Right cardiac atrium (tissue), 5 donors: ENCODE measurements at regions not wholly inside any gene's neighbourhood (a gene's known extent, or its start where the extent isn't known, plus 50 kb on each side); places are given as distances from the start of the nearest gene placed in this dataset.

Experiments
- ATAC-seq, 2 donors: fragments of 200-7000 bp; cut with Tn5 transposase; one replicate each; pipeline versions ENCODE4 v1.8.0 to v1.9.1; 2020; ENCODE audit warnings: moderate library complexity in 2 of 2, mild to moderate bottlenecking in 1 of 2
- DNase-seq, 3 donors: peaks; one replicate each; pipeline ENCODE4 v3.0.0-alpha.2; 2020
- H3K27ac ChIP-seq: one replicate; pipeline ENCODE4 v1.5.1; 2013; ENCODE audit warnings: mild to moderate bottlenecking, low read length, control low read depth, moderate library complexity
- H3K27me3 ChIP-seq: one replicate; pipeline ENCODE4 v1.6.1; 2013; ENCODE audit not compliant: control insufficient read depth, insufficient read depth
- H3K4me1 ChIP-seq: one replicate; pipeline ENCODE4 v1.6.1; 2013; ENCODE audit warnings: low read length; ENCODE audit not compliant: control insufficient read depth, insufficient read depth
- H3K4me3 ChIP-seq: one replicate; pipeline ENCODE4 v1.5.1; 2013; ENCODE audit warnings: low read length, control low read depth
- H3K9me3 ChIP-seq: one replicate; pipeline ENCODE4 v1.6.1; 2013; ENCODE audit warnings: low read length; ENCODE audit not compliant: control insufficient read depth
- WGBS: extraction: QIAGEN DNeasy Blood & Tissue Kit; methylation state at CpG from one replicate; pipeline ENCODE4 v1.1.7; 2013; 5-methylcytosine and 5-hydroxymethylcytosine counted together
- intact Hi-C, 4 donors: fragments of 100-400 bp; cut with DNase I; formaldehyde crosslinking; loops; one replicate each; pipeline versions ENCODE4 v1.11.0 to v1.14.0; 2022 to 2023
- donor health status: healthy with polysubstance abuse.
- donor health status: DM: no; HTN: yes; CAD: no.
- donor health status: DM: no; HTN: no; CAD: no.
- donor health status: DM: no; HTN: yes; CAD: no; lungs with severe emphysema.
- donor health status: DM: yes; HTN: yes; CAD: no.

DNA sequence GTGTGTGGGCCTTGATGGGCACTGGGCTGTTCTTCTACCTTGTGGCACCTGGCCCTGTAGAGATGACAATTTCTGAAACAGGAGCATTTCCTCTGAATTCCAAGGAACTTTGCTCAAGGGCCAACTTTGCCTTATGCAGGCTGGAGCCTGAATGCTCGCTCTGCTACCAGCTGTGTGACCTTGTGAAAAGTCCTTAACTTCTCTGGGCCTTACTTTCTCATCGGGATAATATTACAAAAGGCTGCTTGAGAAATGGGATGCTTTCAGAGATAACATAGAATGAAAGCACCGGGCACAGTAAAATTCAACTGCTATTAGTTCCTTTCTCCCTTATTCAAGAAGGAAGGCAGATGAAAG, 58.8 kb downstream of the GADD45G start:
- H3K27me3 ChIP-seq, result no peaks in the 10 kb centered on the region
- no peak for DNase-seq
- H3K9me3 ChIP-seq, result no peaks in the 10 kb centered on the region
- intact Hi-C loops, result no loop called here
- H3K4me3 ChIP-seq, result no peak overlapping the region
- no peak for ATAC-seq
- no peak overlapping the region for H3K27ac ChIP-seq
- peaks cover 4% of the 10 kb centered on the region for H3K4me1 ChIP-seq
- 88% methylated on average over 3 of the region's 3 CpGs for WGBS

DNA sequence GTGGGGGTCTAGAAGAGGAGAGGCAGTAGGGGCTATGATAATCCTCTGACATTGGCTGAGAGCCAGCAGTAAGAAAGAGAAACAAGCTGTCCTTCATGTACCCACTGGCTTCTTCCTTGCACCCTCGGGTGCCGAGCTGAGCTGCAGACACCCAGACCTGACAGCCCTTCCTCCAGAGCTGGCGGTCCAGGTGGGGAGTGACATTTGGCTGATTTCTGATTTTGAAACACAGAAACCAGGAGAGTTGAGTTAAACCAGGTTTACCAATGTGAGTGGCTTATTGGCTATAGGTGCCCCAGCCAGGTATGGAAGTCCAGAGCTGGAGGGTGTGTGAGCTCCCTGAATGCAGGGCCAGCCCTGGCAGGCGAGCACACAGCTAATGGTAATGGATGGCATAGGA, 59.2 kb downstream of the GADD45G start:
- Histone ChIP-seq H3K4me3 (no peak overlapping the region), H3K4me1 (peaks cover 4% of the 10 kb centered on the region), H3K27me3 (no peaks in the 10 kb centered on the region), H3K27ac (no peak overlapping the region), H3K9me3 (no peaks in the 10 kb centered on the region)
- WGBS, result 95% methylated on average over 4 of the region's 4 CpGs
- intact Hi-C loops, result no loop called here
- no peak for ATAC-seq
- DNase-seq, result no peak

GRCh38 chr9:89664896-89665329, 60.1 kb downstream of the GADD45G start:
- Histone ChIP-seq H3K27ac (no peak overlapping the region), H3K4me3 (no peak overlapping the region), H3K27me3 (no peaks in the 10 kb centered on the region), H3K9me3 (no peaks in the 10 kb centered on the region), H3K4me1 (peaks cover 4% of the 10 kb centered on the region)
- no peak for DNase-seq
- no peak for ATAC-seq
- intact Hi-C loops, result no loop called here
- 89% methylated on average over 13 of the region's 13 CpGs for WGBS

DNA sequence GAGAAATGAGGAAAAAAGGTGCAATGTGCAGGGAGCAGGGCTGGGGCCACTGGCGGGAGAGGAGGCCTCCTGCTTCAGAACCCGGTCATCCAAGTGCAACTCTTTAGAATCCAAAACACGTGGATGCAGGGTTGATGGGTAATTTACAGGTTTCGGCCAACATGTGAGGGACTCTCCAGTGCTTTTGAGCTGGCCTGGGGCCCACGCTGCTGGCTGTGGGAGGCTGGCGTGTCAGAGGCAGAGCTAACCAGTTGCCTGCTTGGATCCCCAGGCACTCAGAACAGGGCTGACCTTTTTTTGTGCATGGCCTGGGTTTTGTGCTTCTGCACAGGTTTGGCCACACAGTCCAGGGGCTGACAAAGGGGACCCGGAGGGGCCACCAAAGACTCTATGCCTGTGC, 61.6 kb downstream of the GADD45G start:
- WGBS, result 86% methylated on average over 7 of the region's 7 CpGs
- ATAC-seq, result no peak

GRCh38 chr9:89666950-89667349, 62.1 kb downstream of the GADD45G start:
- Histone ChIP-seq H3K27me3 (no peaks in the 10 kb centered on the region), H3K4me3 (no peak overlapping the region), H3K9me3 (no peaks in the 10 kb centered on the region), H3K4me1 (no peaks in the 10 kb centered on the region), H3K27ac (no peak overlapping the region)
- intact Hi-C loops, result no loop called here
- WGBS, result 87% methylated on average over 6 of the region's 6 CpGs
- DNase-seq (no peak), ATAC-seq (peak in 1 of 2 donors; percentile 31)

More for the DNA sequence above, 61.6 kb downstream of the GADD45G start:
- DNase-seq, result no peak
- peaks cover 2% of the 10 kb centered on the region for H3K4me1 ChIP-seq
- no peaks in the 10 kb centered on the region for H3K27me3 ChIP-seq
- no peaks in the 10 kb centered on the region for H3K9me3 ChIP-seq
- intact Hi-C loops, result no loop called here
- H3K27ac ChIP-seq, result no peak overlapping the region
- H3K4me3 ChIP-seq, result no peak overlapping the region

DNA sequence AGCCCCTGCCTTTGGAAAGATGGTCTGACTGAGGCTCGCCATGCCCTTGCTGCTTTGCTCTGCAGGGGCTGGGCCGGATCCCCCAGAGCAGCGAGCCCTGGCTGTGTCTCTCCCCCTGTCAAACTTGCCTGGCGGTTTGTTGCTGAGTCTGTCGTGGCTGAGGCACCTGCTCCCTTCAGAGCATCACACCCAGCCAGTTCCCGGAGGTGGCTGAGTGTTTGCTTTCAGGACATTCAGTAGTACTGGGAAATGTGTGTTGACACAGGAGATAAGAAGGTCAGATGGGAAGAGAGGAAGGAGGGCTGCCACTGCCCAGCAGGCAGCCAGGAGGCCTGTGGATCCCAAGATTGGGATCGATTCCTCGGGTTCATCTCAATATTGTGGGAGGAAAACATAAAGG, 62.9 kb downstream of the GADD45G start:
- Histone ChIP-seq H3K27me3 (no peaks in the 10 kb centered on the region), H3K27ac (no peak overlapping the region), H3K9me3 (no peaks in the 10 kb centered on the region), H3K4me3 (no peak overlapping the region), H3K4me1 (no peaks in the 10 kb centered on the region)
- DNase-seq (no peak), ATAC-seq (peak; percentile 21 to 55)
- whole genome bisulfite sequencing, result 60% methylated on average over 8 of the region's 8 CpGs
- intact Hi-C loops, result no loop called here

DNA sequence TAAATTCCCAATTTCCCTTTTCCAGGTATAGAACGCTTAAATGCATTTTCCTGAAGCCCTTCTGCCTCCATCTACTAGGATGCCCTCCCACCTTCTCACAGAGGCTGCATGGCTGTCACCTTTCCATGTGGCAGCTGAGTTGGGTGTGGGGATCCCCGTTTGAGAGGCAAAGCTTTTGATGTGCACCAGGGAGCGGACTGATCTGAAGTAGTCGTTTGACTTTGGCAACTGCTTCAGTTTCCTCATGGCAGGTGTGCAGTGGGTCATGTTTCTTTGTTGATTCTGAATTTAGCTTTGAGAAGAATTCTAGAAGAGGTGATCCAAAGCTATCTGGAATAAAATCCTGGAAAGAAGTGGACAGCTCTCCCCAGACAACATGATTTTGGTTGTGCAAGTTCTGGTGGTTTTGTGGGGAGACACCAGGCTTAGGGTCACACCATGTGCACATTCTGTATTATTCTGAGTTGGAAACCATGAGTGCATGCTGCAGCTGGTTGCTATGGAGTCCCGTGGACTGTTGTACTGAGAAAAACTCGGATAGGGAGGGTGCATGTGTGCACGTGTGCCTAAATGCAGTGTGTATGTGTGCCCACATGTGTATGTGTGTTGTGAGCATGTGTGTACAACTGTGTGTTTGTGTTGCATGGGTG, 63.5 kb downstream of the GADD45G start:
- no peak overlapping the region for H3K27ac ChIP-seq
- DNase-seq, result no peak
- 77% methylated on average over 7 of the region's 7 CpGs for WGBS
- no peaks in the 10 kb centered on the region for H3K9me3 ChIP-seq
- ATAC-seq, result no peak
- H3K27me3 ChIP-seq, result no peaks in the 10 kb centered on the region
- H3K4me3 ChIP-seq, result no peak overlapping the region
- no peaks in the 10 kb centered on the region for H3K4me1 ChIP-seq
- intact Hi-C loops, result no loop called here

DNA sequence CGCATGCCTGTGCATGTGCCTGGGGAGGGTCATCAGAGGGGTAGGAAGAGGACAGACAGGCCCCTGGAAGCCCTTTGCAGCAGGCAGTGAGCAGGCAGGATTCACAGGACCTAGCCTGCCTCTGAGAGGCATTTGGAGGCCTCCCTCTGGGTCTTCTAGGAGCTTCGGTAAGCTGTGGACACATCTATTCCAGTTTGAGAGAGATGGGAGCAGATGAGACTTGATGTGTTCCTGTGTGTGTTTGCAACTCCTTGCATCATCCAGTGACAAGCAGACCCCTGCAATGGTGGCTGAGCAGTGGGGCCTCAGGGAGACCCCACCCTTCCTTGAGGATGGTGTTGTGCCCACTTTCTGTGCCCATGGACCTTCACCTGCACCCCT, 64.0 kb downstream of the GADD45G start:
- 97% methylated on average over 2 of the region's 2 CpGs for WGBS
- no peak overlapping the region for H3K27ac ChIP-seq
- H3K9me3 ChIP-seq, result no peaks in the 10 kb centered on the region
- H3K27me3 ChIP-seq, result no peaks in the 10 kb centered on the region
- DNase-seq (no peak), ATAC-seq (no peak)
- no peak overlapping the region for H3K4me3 ChIP-seq
- intact Hi-C loops, result no loop called here
- no peaks in the 10 kb centered on the region for H3K4me1 ChIP-seq

GRCh38 chr9:89669361-89669842, 64.6 kb downstream of the GADD45G start:
- DNase-seq (no peak), ATAC-seq (no peak)
- 99% methylated on average over 2 of the region's 2 CpGs for WGBS
- intact Hi-C loops, result no loop called here
- no peak overlapping the region for H3K4me3 ChIP-seq
- H3K9me3 ChIP-seq, result no peaks in the 10 kb centered on the region
- H3K27me3 ChIP-seq, result no peaks in the 10 kb centered on the region
- H3K27ac ChIP-seq, result no peak overlapping the region
- no peaks in the 10 kb centered on the region for H3K4me1 ChIP-seq

GRCh38 chr9:89670114-89670513, 65.3 kb downstream of the GADD45G start:
- WGBS, result 96% methylated on average over 5 of the region's 5 CpGs
- DNase-seq (no peak), ATAC-seq (no peak)
- intact Hi-C loops, result no loop called here
- Histone ChIP-seq H3K4me1 (no peaks in the 10 kb centered on the region), H3K4me3 (no peak overlapping the region), H3K27me3 (no peaks in the 10 kb centered on the region), H3K9me3 (no peaks in the 10 kb centered on the region), H3K27ac (no peak overlapping the region)

GRCh38 chr9:89670801-89671434, 66.1 kb downstream of the GADD45G start:
- no peak for DNase-seq
- no peak overlapping the region for H3K4me3 ChIP-seq
- intact Hi-C loops, result no loop called here
- H3K27me3 ChIP-seq, result no peaks in the 10 kb centered on the region
- H3K27ac ChIP-seq, result no peak overlapping the region
- ATAC-seq, result no peak
- 87% methylated on average over 6 of the region's 6 CpGs for WGBS
- peaks cover 2% of the 10 kb centered on the region for H3K4me1 ChIP-seq
- H3K9me3 ChIP-seq, result no peaks in the 10 kb centered on the region
